H1 (cell line): ENCODE measurements at regions not wholly inside any gene's neighbourhood (a gene's known extent, or its start where the extent isn't known, plus 50 kb on each side); places are given as distances from the start of the nearest gene placed in this dataset.

Experiments used
- CTCF ChIP-seq, 3 experiments: IDR thresholded peaks; 1 replicate in 2 of 3; 2 replicates in 1 of 3; pipeline versions ENCODE4 v1.5.1 to v1.6.1; 2011; ENCODE audit warnings: low read length in 3 of 3, mild to moderate bottlenecking in 3 of 3, inconsistent platforms in 2 of 3, low read depth in 1 of 3, moderate library complexity in 1 of 3; ENCODE audit not compliant: insufficient read depth in 1 of 3; ENCODE audit errors: control extremely low read depth in 1 of 3
- POLR2A ChIP-seq, 2 experiments: IDR thresholded peaks; 1 replicate in 1 of 2; 2 replicates in 1 of 2; pipeline ENCODE4 v1.6.1; 2011; ENCODE audit warnings: low read depth in 2 of 2, low read length in 2 of 2, mild to moderate bottlenecking in 2 of 2; ENCODE audit errors: control extremely low read depth in 1 of 2
- SP2 ChIP-seq: IDR thresholded peaks from 2 replicates; pipeline ENCODE4 v1.6.1; 2012; ENCODE audit warnings: mild to moderate bottlenecking, low read length, inconsistent platforms
- TAF1 ChIP-seq: IDR thresholded peaks from 2 replicates; pipeline ENCODE4 v1.6.1; 2011; ENCODE audit warnings: mild to moderate bottlenecking, low read depth, low read length
- TBP ChIP-seq: IDR thresholded peaks from 2 replicates; pipeline ENCODE4 v1.6.1; 2011; ENCODE audit warnings: low read depth, low read length, improper control_type of control experiment
- ZNF274 ChIP-seq: IDR thresholded peaks from 2 replicates; pipeline ENCODE4 v1.7.0; 2012; ENCODE audit warnings: low read length, borderline replicate concordance; ENCODE audit errors: extremely low read depth

- TF ChIP-seq TAF1 (no peak), POLR2A (IDR thresholded peaks at IDR 0.05; ENCODE audit: control extremely low read depth in 1 of 2, low read depth in 2 of 2, low read length in 2 of 2) (no peak), SP2 (no peak), TBP (no peak), ZNF274 (no peak), CTCF (IDR thresholded peaks at IDR 0.05; ENCODE audit: control extremely low read depth in 1 of 3, insufficient read depth in 1 of 3, low read depth in 1 of 3, low read length in 3 of 3) (no peak)
Observed at GRCh38 chr1:187853505-187853904, 1024.8 kb downstream of the PLA2G4A start.
